Smooth muscle cell (in vitro differentiated cells): ENCODE measurements at regions not wholly inside any gene's neighbourhood (a gene's known extent, or its start where the extent isn't known, plus 50 kb on each side); places are given as distances from the start of the nearest gene placed in this dataset.

Source experiments
- DNase-seq: peaks from one replicate; lab custom pipeline; 2025; ENCODE audit not compliant: unreplicated experiment; lab: John Stamatoyannopoulos, UW
- H2AFZ ChIP-seq: fragments of 200-600 bp; sonication (generic); 2 replicates; pipeline ENCODE4 v1.6.0; 2016; ENCODE audit warnings: antibody characterized with exemption, low read depth, mild to moderate bottlenecking
- H3F3A ChIP-seq: fragments of 200-600 bp; sonication (generic); 2 replicates; pipeline ENCODE4 v1.6.0; 2017; ENCODE audit warnings: antibody characterized with exemption, low read depth
- H3K27ac ChIP-seq: fragments of 200-600 bp; sonication (generic); 2 replicates; pipeline ENCODE4 v1.5.1; 2016; ENCODE audit warnings: low read depth, mild to moderate bottlenecking
- H3K27me3 ChIP-seq: fragments of 200-600 bp; sonication (generic); 2 replicates; pipeline ENCODE4 v1.6.1; 2016; ENCODE audit warnings: low read depth, mild to moderate bottlenecking
- H3K36me3 ChIP-seq: fragments of 200-600 bp; sonication (generic); 2 replicates; pipeline ENCODE4 v1.5.1; 2016; ENCODE audit warnings: low read depth
- H3K4me1 ChIP-seq: fragments of 200-600 bp; sonication (generic); 2 replicates; pipeline ENCODE4 v1.5.1; 2016; ENCODE audit warnings: low read depth
- H3K4me2 ChIP-seq: fragments of 200-600 bp; sonication (generic); 2 replicates; pipeline ENCODE4 v1.6.0; 2016; ENCODE audit warnings: mild to moderate bottlenecking
- H3K4me3 ChIP-seq: fragments of 200-600 bp; sonication (generic); 2 replicates; pipeline ENCODE4 v1.5.1; 2016; ENCODE audit warnings: mild to moderate bottlenecking
- H3K79me2 ChIP-seq: fragments of 200-600 bp; sonication (generic); 2 replicates; pipeline ENCODE4 v1.6.0; 2016; ENCODE audit warnings: low read depth, mild to moderate bottlenecking
- H3K9ac ChIP-seq: fragments of 200-600 bp; sonication (generic); 2 replicates; pipeline ENCODE4 v1.6.0; 2016; ENCODE audit warnings: low read depth
- H3K9me3 ChIP-seq: fragments of 200-600 bp; sonication (generic); replicated peaks from 2 replicates; pipeline ENCODE4 v1.5.1; 2016; ENCODE audit warnings: low read depth
- H4K20me1 ChIP-seq: fragments of 200-600 bp; sonication (generic); 2 replicates; pipeline ENCODE4 v1.6.0; 2016; ENCODE audit warnings: low read depth
- CTCF ChIP-seq: fragments of 200-600 bp; sonication (generic); IDR thresholded peaks from 2 replicates; pipeline ENCODE4 v1.5.1; 2017; ENCODE audit warnings: borderline replicate concordance, mild to moderate bottlenecking, antibody characterized with exemption; ENCODE audit not compliant: insufficient read depth, poor library complexity, severe bottlenecking
- WGBS: methylation state at CpG from one replicate; pipeline ENCODE4 v1.1.7; 2016; ENCODE audit warnings: low lambda C conversion rate; 5-methylcytosine and 5-hydroxymethylcytosine counted together

DNA sequence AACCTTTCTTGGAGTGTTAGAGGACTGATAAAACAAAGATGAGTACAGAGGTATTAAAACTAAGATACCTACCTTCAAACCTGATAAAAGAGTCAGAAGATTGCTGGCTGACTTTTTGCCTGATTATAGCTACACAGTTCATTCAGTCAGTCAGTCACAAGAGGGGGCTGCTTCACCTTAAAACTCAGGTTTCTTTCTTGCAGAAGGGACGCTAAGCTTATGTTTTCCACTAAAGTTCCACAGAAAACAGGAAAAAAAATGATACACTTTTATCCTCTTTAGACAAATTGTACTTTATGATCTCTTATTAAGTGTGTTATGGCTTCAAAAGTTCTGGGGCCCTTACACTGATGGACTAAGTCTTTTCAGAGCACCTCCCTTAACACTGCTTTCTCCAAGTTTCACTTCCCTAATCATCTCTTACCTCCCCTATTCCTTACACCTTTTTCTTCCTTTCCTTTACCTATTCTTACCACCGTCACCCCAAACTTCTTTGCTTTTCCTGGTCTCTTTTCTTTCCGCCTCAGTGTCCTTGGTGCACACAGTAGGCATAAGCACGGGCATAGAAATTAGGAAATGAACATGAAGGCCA, 448.7 kb upstream of the OR4E1 start:
- Histone ChIP-seq H3K9ac (no peak overlapping the region), H2AFZ (no peak overlapping the region), H3K27ac (no peak overlapping the region), H3K4me3 (no peak overlapping the region), H3F3A (no peaks in the 10 kb centered on the region), H4K20me1 (no peaks in the 10 kb centered on the region), H3K36me3 (no peaks in the 10 kb centered on the region), H3K79me2 (no peaks in the 10 kb centered on the region), H3K4me2 (no peak overlapping the region), H3K9me3 (no peaks in the 10 kb centered on the region), H3K27me3 (peaks cover 12% of the 10 kb centered on the region), H3K4me1 (no peaks in the 10 kb centered on the region)
- no peak for DNase-seq
- peak; percentile 28 for TF ChIP-seq CTCF
- WGBS, result 65% methylated on average over 4 of the region's 4 CpGs

DNA sequence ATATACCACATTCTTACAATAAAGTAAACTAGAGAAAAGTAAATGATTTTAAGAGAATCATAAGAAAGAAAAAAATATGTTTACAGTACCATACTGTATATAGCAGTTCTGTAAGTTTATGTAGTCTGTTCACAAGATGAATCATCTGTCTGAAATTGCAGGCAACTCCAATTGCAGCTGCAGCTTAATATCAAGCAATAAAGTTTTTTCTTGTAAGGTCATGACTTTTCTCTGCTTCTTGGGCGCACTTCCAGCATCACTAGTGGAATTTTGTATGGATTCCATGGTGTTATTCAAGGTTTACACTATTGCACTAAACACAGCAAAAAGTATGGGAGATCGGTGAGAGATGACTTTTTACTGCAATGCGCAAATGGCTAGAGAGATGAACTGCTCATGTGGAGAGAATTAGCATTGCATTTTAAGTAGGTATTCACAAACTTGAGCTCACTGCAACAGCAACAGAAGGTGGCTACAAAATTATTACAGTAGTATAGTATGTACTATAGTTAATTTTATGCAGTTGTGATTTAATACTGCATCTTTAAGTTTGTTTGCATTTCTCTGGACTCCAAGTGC, 445.4 kb upstream of the OR4E1 start:
- Histone ChIP-seq H2AFZ (no peak overlapping the region), H3K27me3 (peaks cover 27% of the 10 kb centered on the region), H3F3A (no peaks in the 10 kb centered on the region), H3K27ac (no peak overlapping the region), H3K9ac (no peak overlapping the region), H3K4me2 (peak overlapping the region; percentile 4), H4K20me1 (no peaks in the 10 kb centered on the region), H3K79me2 (no peaks in the 10 kb centered on the region), H3K9me3 (no peaks in the 10 kb centered on the region), H3K4me3 (no peak overlapping the region), H3K36me3 (no peaks in the 10 kb centered on the region), H3K4me1 (no peaks in the 10 kb centered on the region)
- no peak for DNase-seq
- TF ChIP-seq CTCF, result no peak
- 65% methylated on average over 3 of the region's 3 CpGs for WGBS

DNA sequence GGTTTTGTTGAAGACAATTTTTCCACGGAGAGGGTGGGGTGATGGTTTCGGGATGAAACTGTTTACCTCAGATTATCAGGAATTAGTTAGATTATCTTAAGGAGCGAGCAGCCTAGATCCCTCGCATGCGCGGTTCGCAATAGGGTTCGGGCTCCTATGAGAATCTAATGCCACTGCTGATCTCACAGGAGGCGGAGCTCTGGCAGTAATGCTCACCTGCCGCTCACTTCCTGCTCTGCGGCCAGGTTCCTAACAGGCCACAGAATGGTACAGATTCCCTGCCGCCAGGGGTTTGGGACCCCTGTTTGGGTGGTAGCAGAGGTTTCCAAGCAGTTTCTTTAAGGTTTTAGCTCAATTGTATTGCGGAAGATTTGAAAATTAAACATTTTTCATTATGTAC, 439.8 kb upstream of the OR4E1 start:
- no peaks in the 10 kb centered on the region for H3K36me3 ChIP-seq
- no peak for DNase-seq
- WGBS, result 84% methylated on average over 13 of the region's 13 CpGs
- no peaks in the 10 kb centered on the region for H3F3A ChIP-seq
- no peak overlapping the region for H2AFZ ChIP-seq
- no peak for TF ChIP-seq CTCF
- no peak overlapping the region for H3K27ac ChIP-seq
- H3K9ac ChIP-seq, result no peak overlapping the region
- no peaks in the 10 kb centered on the region for H4K20me1 ChIP-seq
- H3K4me3 ChIP-seq, result no peak overlapping the region
- H3K79me2 ChIP-seq, result no peaks in the 10 kb centered on the region
- peaks cover 19% of the 10 kb centered on the region for H3K27me3 ChIP-seq
- H3K4me1 ChIP-seq, result no peaks in the 10 kb centered on the region
- H3K9me3 ChIP-seq, result no peaks in the 10 kb centered on the region
- H3K4me2 ChIP-seq, result no peak overlapping the region

DNA sequence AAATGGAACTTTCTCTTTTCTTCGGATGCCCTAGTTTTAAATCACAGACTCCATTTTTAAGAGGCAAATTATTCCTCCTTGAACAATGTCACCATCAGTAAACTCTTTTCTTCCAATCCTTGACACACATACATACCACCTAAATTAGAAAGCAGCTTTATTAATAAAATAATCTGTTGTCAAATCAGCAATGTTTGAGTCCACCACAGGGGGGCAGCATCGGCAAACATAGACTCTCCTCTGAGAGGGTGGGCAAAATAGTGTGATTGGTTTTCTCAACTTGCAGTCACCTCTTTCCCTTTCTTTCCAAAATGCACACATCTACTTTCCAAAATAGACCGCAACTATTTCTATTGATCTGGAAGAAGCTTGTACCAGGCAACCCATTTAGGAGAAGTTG, 438.4 kb upstream of the OR4E1 start:
- no peak for DNase-seq
- Histone ChIP-seq H3K9ac (no peak overlapping the region), H2AFZ (no peak overlapping the region), H3F3A (no peaks in the 10 kb centered on the region), H3K27ac (no peak overlapping the region), H3K4me2 (no peak overlapping the region), H3K79me2 (no peaks in the 10 kb centered on the region), H3K27me3 (peaks cover 19% of the 10 kb centered on the region), H3K4me3 (no peak overlapping the region), H3K36me3 (no peaks in the 10 kb centered on the region), H3K4me1 (no peaks in the 10 kb centered on the region), H4K20me1 (no peaks in the 10 kb centered on the region), H3K9me3 (no peaks in the 10 kb centered on the region)
- WGBS, result 73% methylated on average over 3 of the region's 3 CpGs
- TF ChIP-seq CTCF, result peak; percentile 61
